ENCODE measurements at regions not wholly inside any gene's neighbourhood (a gene's known extent, or its start where the extent isn't known, plus 50 kb on each side); places are given as distances from the start of the nearest gene placed in this dataset.

DNA sequence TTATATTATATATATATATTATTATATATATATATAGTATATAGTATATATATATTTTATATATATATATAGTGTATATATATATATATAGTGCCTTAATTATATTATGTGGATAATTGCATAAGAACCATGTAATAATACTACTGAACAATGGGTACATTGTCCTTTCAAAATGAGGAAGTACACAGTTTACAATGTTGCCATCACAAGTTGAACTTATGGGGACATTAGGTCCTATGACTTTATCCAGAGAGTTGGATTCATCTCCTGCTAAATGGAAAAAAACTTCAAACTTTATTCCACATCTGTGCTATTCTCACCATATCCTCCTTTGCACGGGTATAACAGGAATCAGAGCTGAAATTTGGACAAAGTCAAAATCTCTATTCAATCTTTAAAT lies 105.0 kb upstream of the AGR3 start:
- Histone ChIP-seq H3K79me2 (ENCODE audit: insufficient read depth, low read length) (no peaks in the 10 kb centered on the region), H2AFZ (ENCODE audit: low read depth, low read length) (no peak overlapping the region), H3K4me2 (ENCODE audit: low read length) (no peak overlapping the region), H3K4me1 (ENCODE audit: insufficient read depth, low read length) (no peaks in the 10 kb centered on the region), H4K20me1 (ENCODE audit: insufficient read depth, low read length) (no peaks in the 10 kb centered on the region), H3K27me3 (ENCODE audit: insufficient read depth, low read length) (no peaks in the 10 kb centered on the region), H3K36me3 (ENCODE audit: insufficient read depth, low read length) (no peaks in the 10 kb centered on the region), H3K9me3 (ENCODE audit: insufficient read depth, low read depth, low read length) (no peaks in the 10 kb centered on the region), H3K27ac (ENCODE audit: low read depth, low read length) (no peak overlapping the region), H3K9ac (ENCODE audit: low read length) (no peak overlapping the region), H3K4me3 (ENCODE audit: insufficient read depth, low read depth, low read length) (no peak overlapping the region)
- Mint-ChIP-seq H3K9me3 (ENCODE audit: unreplicated experiment) (peaks cover 2% of the 10 kb centered on the region), H3K4me1 (ENCODE audit: low read depth, unreplicated experiment) (peaks cover 6% of the 10 kb centered on the region), H3K27me3 (ENCODE audit: low read depth, unreplicated experiment) (peaks cover 1% of the 10 kb centered on the region), H3K4me3 (ENCODE audit: unreplicated experiment) (no peak overlapping the region), H3K36me3 (ENCODE audit: low read depth, unreplicated experiment) (no peaks in the 10 kb centered on the region), H3K27ac (ENCODE audit: unreplicated experiment) (no peak overlapping the region)
- FAIRE-seq (no peak), DNase-seq (ENCODE audit: low read depth) (no peak)
- no peak for TF ChIP-seq EZH2 (IDR thresholded peaks at IDR 0.05; ENCODE audit: insufficient read depth, low read length)
- TF ChIP-seq, protein P1, sequence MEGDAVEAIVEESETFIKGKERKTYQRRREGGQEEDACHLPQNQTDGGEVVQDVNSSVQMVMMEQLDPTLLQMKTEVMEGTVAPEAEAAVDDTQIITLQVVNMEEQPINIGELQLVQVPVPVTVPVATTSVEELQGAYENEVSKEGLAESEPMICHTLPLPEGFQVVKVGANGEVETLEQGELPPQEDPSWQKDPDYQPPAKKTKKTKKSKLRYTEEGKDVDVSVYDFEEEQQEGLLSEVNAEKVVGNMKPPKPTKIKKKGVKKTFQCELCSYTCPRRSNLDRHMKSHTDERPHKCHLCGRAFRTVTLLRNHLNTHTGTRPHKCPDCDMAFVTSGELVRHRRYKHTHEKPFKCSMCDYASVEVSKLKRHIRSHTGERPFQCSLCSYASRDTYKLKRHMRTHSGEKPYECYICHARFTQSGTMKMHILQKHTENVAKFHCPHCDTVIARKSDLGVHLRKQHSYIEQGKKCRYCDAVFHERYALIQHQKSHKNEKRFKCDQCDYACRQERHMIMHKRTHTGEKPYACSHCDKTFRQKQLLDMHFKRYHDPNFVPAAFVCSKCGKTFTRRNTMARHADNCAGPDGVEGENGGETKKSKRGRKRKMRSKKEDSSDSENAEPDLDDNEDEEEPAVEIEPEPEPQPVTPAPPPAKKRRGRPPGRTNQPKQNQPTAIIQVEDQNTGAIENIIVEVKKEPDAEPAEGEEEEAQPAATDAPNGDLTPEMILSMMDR (IDR thresholded peaks at IDR 0.05; ENCODE audit: insufficient read depth, low read depth, low read length), result no peak

GRCh38 chr7:16989811-16990413 lies 108.1 kb upstream of the AGR3 start:
- Histone ChIP-seq H3K4me1 (ENCODE audit: insufficient read depth, low read length) (no peaks in the 10 kb centered on the region), H3K27ac (ENCODE audit: low read depth, low read length) (no peak overlapping the region), H3K27me3 (ENCODE audit: insufficient read depth, low read length) (no peaks in the 10 kb centered on the region), H3K4me3 (ENCODE audit: insufficient read depth, low read depth, low read length) (peak overlapping the region; percentile 14), H3K79me2 (ENCODE audit: insufficient read depth, low read length) (no peaks in the 10 kb centered on the region), H2AFZ (ENCODE audit: low read depth, low read length) (peak overlapping the region; percentile 68), H3K36me3 (ENCODE audit: insufficient read depth, low read length) (no peaks in the 10 kb centered on the region), H4K20me1 (ENCODE audit: insufficient read depth, low read length) (no peaks in the 10 kb centered on the region), H3K9ac (ENCODE audit: low read length) (peak overlapping the region; percentile 18), H3K9me3 (ENCODE audit: insufficient read depth, low read depth, low read length) (no peaks in the 10 kb centered on the region), H3K4me2 (ENCODE audit: low read length) (peak overlapping the region; percentile 75)
- Mint-ChIP-seq H3K27me3 (ENCODE audit: low read depth, unreplicated experiment) (peaks cover 1% of the 10 kb centered on the region), H3K36me3 (ENCODE audit: low read depth, unreplicated experiment) (peaks cover 3% of the 10 kb centered on the region), H3K9me3 (ENCODE audit: unreplicated experiment) (peaks cover 7% of the 10 kb centered on the region), H3K4me1 (ENCODE audit: low read depth, unreplicated experiment) (peaks cover 4% of the 10 kb centered on the region), H3K27ac (ENCODE audit: unreplicated experiment) (no peak overlapping the region), H3K4me3 (ENCODE audit: unreplicated experiment) (no peak overlapping the region)
- FAIRE-seq (no peak), DNase-seq (ENCODE audit: low read depth) (peak; percentile 70)
- no peak for TF ChIP-seq EZH2 (IDR thresholded peaks at IDR 0.05; ENCODE audit: insufficient read depth, low read length)
- TF ChIP-seq, protein P1 (IDR thresholded peaks at IDR 0.05; ENCODE audit: insufficient read depth, low read depth, low read length), result no peak

- H3K27ac Mint-ChIP-seq (ENCODE audit: unreplicated experiment), result no peak overlapping the region
- peaks cover 10% of the 10 kb centered on the region for H3K9me3 Mint-ChIP-seq (ENCODE audit: unreplicated experiment)
- no peaks in the 10 kb centered on the region for H4K20me1 ChIP-seq (ENCODE audit: insufficient read depth, low read length)
- no peak overlapping the region for H2AFZ ChIP-seq (ENCODE audit: low read depth, low read length)
- H3K79me2 ChIP-seq (ENCODE audit: insufficient read depth, low read length), result no peaks in the 10 kb centered on the region
- no peaks in the 10 kb centered on the region for H3K4me1 Mint-ChIP-seq (ENCODE audit: low read depth, unreplicated experiment)
- DNase-seq (ENCODE audit: low read depth) (no peak), FAIRE-seq (no peak)
- no peak overlapping the region for H3K9ac ChIP-seq (ENCODE audit: low read length)
- no peaks in the 10 kb centered on the region for H3K36me3 ChIP-seq (ENCODE audit: insufficient read depth, low read length)
- H3K4me3 ChIP-seq (ENCODE audit: insufficient read depth, low read depth, low read length), result no peak overlapping the region
- H3K4me2 ChIP-seq (ENCODE audit: low read length), result no peak overlapping the region
- H3K36me3 Mint-ChIP-seq (ENCODE audit: low read depth, unreplicated experiment), result peaks cover 3% of the 10 kb centered on the region
- H3K4me1 ChIP-seq (ENCODE audit: insufficient read depth, low read length), result no peaks in the 10 kb centered on the region
- no peaks in the 10 kb centered on the region for H3K27me3 ChIP-seq (ENCODE audit: insufficient read depth, low read length)
- H3K27me3 Mint-ChIP-seq (ENCODE audit: low read depth, unreplicated experiment), result peaks cover 1% of the 10 kb centered on the region
- TF ChIP-seq, protein P1 (IDR thresholded peaks at IDR 0.05; ENCODE audit: insufficient read depth, low read depth, low read length), result no peak
- TF ChIP-seq EZH2 (IDR thresholded peaks at IDR 0.05; ENCODE audit: insufficient read depth, low read length), result no peak
- H3K27ac ChIP-seq (ENCODE audit: low read depth, low read length), result no peak overlapping the region
- H3K9me3 ChIP-seq (ENCODE audit: insufficient read depth, low read depth, low read length), result no peaks in the 10 kb centered on the region
- H3K4me3 Mint-ChIP-seq (ENCODE audit: unreplicated experiment), result no peak overlapping the region
These were observed 109.8 kb upstream of the AGR3 start for GRCh38 chr7:16991551-16991950.
